GM12891 (cell line): ENCODE measurements at regions not wholly inside any gene's neighbourhood (a gene's known extent, or its start where the extent isn't known, plus 50 kb on each side); places are given as distances from the start of the nearest gene placed in this dataset.

Experiments used
- DNase-seq: peaks from one replicate; pipeline ENCODE4 v3.0.0; 2011; ENCODE audit warnings: low spot score; ENCODE audit not compliant: insufficient read length
- FAIRE-seq: peaks from 2 replicates; lab custom pipeline; 2011; peaks lifted over from hg19 to GRCh38; lab: Jason Lieb, UNC
- PAX5 ChIP-seq: IDR thresholded peaks from 2 replicates; pipeline ENCODE4 v1.6.1; 2011; ENCODE audit warnings: low read length, moderate library complexity, mild to moderate bottlenecking; ENCODE audit not compliant: insufficient read depth, severe bottlenecking
- POLR2A ChIP-seq: IDR thresholded peaks from 2 replicates; pipeline ENCODE4 v1.6.1; 2011; ENCODE audit warnings: low read depth, low read length, control low read depth
- POLR2AphosphoS5 ChIP-seq: IDR thresholded peaks from 2 replicates; pipeline ENCODE4 v1.6.1; 2011; ENCODE audit warnings: low read depth, low read length, control low read depth
- POU2F2 ChIP-seq: IDR thresholded peaks from 2 replicates; pipeline ENCODE4 v1.6.1; 2011; ENCODE audit warnings: low read depth, mild to moderate bottlenecking, control low read depth, low read length, moderate library complexity
- SPI1 ChIP-seq: IDR thresholded peaks from 2 replicates; pipeline ENCODE4 v1.6.1; 2011; ENCODE audit warnings: low read depth, low read length, control low read depth
- TAF1 ChIP-seq: IDR thresholded peaks from 2 replicates; pipeline ENCODE4 v1.6.1; 2011; ENCODE audit warnings: low read depth, low read length, control low read depth

DNA sequence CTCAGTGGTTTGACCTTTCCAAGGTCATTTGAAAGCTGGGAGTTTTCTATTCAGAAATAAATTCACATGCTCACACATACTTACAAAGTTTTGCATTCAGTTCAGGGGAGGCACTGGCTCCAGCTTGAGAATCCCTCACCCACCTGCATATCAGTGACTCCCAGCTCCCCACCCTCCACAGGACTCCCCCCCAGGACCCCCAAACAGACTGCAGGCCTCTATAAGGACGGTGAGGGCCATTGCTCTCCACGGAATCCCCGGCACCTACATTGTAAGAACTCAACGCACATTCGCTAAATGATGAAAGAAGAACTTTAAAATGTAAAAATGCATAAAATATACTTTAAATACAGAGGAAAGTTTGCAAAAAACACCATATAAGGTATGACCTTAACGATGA, 97.2 kb upstream of the TEX51 start:
- TF ChIP-seq POLR2AphosphoS5 (no peak), SPI1 (no peak), PAX5 (no peak)
- DNase-seq (no peak), FAIRE-seq (no peak)

- FAIRE-seq = no peak
- TF ChIP-seq POLR2AphosphoS5 (no peak), PAX5 (no peak), POU2F2 (no peak), TAF1 (no peak), SPI1 (no peak), POLR2A (no peak)
- DNase-seq = no peak
Measured at GRCh38 chr2:126802316-126802715, 96.4 kb upstream of the TEX51 start.

DNA sequence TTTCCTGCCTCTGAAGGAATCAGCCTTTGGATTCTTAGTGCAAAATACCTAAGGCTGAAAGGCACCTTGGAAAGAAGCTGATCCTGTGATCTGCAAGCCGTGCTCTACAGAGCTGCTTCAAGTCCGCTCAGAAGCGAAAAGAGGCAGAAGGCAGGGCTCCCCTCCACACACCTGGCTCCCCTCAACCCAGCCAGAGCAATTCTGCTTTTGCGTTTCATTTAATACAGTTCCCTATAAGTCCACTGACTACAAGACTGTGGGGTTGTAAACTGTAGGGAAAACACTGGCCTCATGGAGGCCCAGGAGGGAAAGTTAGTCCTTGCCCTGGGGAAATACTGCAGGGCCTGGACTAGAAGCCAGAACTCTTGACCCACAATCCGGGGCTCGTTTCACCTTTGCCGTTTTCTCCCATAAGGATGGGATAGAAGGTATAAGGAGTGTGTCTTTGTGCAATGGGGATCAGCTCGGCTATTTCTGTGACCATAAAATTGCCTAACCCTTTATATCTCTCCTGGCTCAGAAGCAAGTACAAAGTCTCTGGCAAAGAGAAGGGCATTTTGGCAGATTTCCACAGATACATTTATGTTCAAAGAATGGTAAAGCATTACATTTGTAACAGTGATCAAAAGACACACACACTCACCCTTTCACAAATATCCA, 95.8 kb upstream of the TEX51 start:
- DNase-seq (no peak), FAIRE-seq (no peak)
- TF ChIP-seq TAF1 (no peak), POLR2AphosphoS5 (no peak), PAX5 (no peak), POU2F2 (no peak), POLR2A (no peak), SPI1 (no peak)

GRCh38 chr2:126803434-126803775, 95.3 kb upstream of the TEX51 start:
- DNase-seq (no peak), FAIRE-seq (no peak)
- TF ChIP-seq TAF1 (no peak), POLR2A (no peak), SPI1 (no peak), POU2F2 (no peak), POLR2AphosphoS5 (no peak)

GRCh38 chr2:126804347-126804746, 94.3 kb upstream of the TEX51 start:
- no peak for DNase-seq
- TF ChIP-seq PAX5 (no peak), POLR2AphosphoS5 (no peak), SPI1 (no peak), POU2F2 (no peak), TAF1 (no peak), POLR2A (no peak)
- no peak for FAIRE-seq

DNA sequence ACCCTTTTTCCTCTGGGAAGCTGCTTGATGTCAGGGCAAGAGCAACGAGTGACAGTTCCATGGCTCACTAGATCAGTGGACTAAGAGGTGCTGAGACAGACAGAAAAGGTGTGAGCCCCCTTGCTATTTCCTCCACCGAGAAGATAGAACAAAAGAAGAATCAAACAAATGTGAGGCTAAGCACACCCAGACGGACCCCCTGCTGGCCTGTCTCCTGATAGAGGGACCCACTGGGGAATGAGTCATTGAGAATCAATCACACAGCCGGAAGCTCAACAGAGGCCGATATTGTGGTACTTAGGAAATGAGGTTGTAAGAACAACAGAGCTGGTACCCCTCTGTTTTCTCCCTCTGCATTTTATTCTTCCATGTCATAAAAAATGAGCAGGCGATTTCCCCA, 89.8 kb upstream of the TEX51 start:
- TF ChIP-seq POU2F2 (no peak), POLR2AphosphoS5 (no peak), PAX5 (no peak), POLR2A (no peak), TAF1 (no peak), SPI1 (no peak)
- no peak for DNase-seq
- no peak for FAIRE-seq

GRCh38 chr2:126809340-126809739, 89.3 kb upstream of the TEX51 start:
- FAIRE-seq (no peak), DNase-seq (no peak)
- no peak for TF ChIP-seq POLR2A
- TF ChIP-seq POU2F2 = no peak
- no peak for TF ChIP-seq POLR2AphosphoS5
- no peak for TF ChIP-seq TAF1
- TF ChIP-seq SPI1 = no peak
- no peak for TF ChIP-seq PAX5

DNA sequence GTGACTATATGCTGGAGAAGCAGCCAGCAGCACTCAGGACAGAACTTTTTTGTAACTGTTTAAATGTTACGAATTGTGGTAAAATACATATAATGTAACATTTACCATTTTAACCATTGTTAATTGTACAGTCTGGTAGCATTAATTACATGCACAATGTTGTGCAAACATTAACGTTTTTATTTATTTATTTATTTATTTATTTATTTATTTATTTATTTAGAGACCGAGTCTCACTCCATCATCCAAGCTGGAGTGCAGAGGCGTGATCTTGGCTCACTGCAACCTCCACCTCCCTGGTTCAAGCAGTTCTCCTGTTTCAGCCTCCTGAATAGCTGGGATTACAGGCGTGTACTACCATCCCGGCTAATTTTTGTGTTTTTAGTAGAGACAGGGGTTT, 88.7 kb upstream of the TEX51 start:
- DNase-seq (no peak), FAIRE-seq (no peak)
- TF ChIP-seq POU2F2 (no peak), POLR2AphosphoS5 (no peak), TAF1 (no peak), POLR2A (no peak), SPI1 (no peak), PAX5 (no peak)

GRCh38 chr2:126811101-126811500, 87.6 kb upstream of the TEX51 start:
- FAIRE-seq = no peak

GRCh38 chr2:126817172-126817571, 81.5 kb upstream of the TEX51 start:
- no peak for FAIRE-seq

More at GRCh38 chr2:126811101-126811500, 87.6 kb upstream of the TEX51 start:
- TF ChIP-seq TAF1 (no peak), SPI1 (no peak), PAX5 (no peak), POLR2A (no peak), POLR2AphosphoS5 (no peak), POU2F2 (no peak)
- no peak for DNase-seq

GRCh38 chr2:126822115-126822514, 76.6 kb upstream of the TEX51 start:
- DNase-seq = no peak
- TF ChIP-seq TAF1 = no peak
- no peak for TF ChIP-seq POLR2AphosphoS5
- no peak for TF ChIP-seq SPI1
- FAIRE-seq = no peak

More at GRCh38 chr2:126817172-126817571, 81.5 kb upstream of the TEX51 start:
- no peak for DNase-seq
- TF ChIP-seq POLR2A (no peak), TAF1 (no peak), SPI1 (no peak), PAX5 (no peak), POLR2AphosphoS5 (no peak), POU2F2 (no peak)
